ENCODE measurements at regions not wholly inside any gene's neighbourhood (a gene's known extent, or its start where the extent isn't known, plus 50 kb on each side); places are given as distances from the start of the nearest gene placed in this dataset.

DNA sequence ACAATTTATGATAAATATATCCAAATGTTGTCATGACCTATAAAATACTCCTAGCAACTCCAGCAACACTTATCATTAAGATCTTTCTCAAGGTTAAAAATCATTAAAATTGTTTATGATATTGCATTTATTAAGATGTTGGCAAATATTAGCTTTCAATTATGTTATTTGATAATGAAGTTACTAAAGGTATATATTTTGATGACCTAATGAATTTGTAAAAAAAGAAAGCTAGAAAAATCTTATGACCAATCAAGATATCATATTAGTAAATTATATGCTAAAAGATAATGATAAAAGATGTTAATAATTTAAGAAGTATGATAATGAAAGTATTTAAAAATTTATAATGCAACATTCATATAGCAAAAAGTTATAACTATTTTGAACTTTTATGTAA lies 66.3 kb upstream of the RAB18 start:
- Histone ChIP-seq H3K36me3 (ENCODE audit: control insufficient read depth, insufficient read depth, low read length) (no peaks in the 10 kb centered on the region), H3K79me1 (ENCODE audit: low read depth in 1 of 2, low read length in 2 of 2) (no peaks in the 10 kb centered on the region), H3K9ac (ENCODE audit: low read depth, low read length) (no peak overlapping the region), H2AK9ac (replicated peaks; ENCODE audit: low read depth, low read length, poor library complexity) (no peak overlapping the region), H2BK15ac (ENCODE audit: low read depth, low read length) (no peak overlapping the region), H4K5ac (ENCODE audit: low read depth, low read length) (no peak overlapping the region), H2AFZ (replicated peaks; ENCODE audit: low read length, poor library complexity) (no peak overlapping the region), H3K9me3 (ENCODE audit: control insufficient read depth, insufficient read depth, low read length) (no peaks in the 10 kb centered on the region; the same call in 1 of the 2 replicates), H3K27me3 (ENCODE audit: control insufficient read depth, insufficient read depth, low read length) (peaks cover 3% of the 10 kb centered on the region; the same call in 1 of the 2 replicates), H4K8ac (ENCODE audit: low read depth in 2 of 2, low read length in 2 of 2) (no peak overlapping the region), H3K14ac (replicated peaks; ENCODE audit: low read depth, low read length) (no peak overlapping the region), H3K4me3 (ENCODE audit: insufficient read depth, low read depth, low read length) (no peak overlapping the region), H2BK5ac (ENCODE audit: low read depth, low read length, poor library complexity, severe bottlenecking) (no peak overlapping the region), H3K27ac (ENCODE audit: insufficient read depth, low read length) (no peak overlapping the region), H4K20me1 (ENCODE audit: insufficient read depth, low read length) (no peaks in the 10 kb centered on the region), H3K18ac (ENCODE audit: low read depth, low read length) (no peak overlapping the region), H3K4ac (ENCODE audit: low read depth, low read length) (no peak overlapping the region), H4K91ac (ENCODE audit: insufficient read depth, low read depth, low read length) (no peak overlapping the region), H3K4me1 (ENCODE audit: control insufficient read depth, insufficient read depth, low read length) (no peaks in the 10 kb centered on the region), H2BK20ac (ENCODE audit: low read depth, low read length) (no peak overlapping the region), H3K4me2 (ENCODE audit: low read depth, low read length) (no peak overlapping the region), H2AK5ac (ENCODE audit: low read depth, low read length) (no peak overlapping the region), H3K9me1 (ENCODE audit: insufficient read depth, low read length) (no peaks in the 10 kb centered on the region), H3K23ac (ENCODE audit: low read depth, low read length) (no peak overlapping the region), H2BK120ac (ENCODE audit: low read depth, low read length) (no peak overlapping the region), H3K56ac (ENCODE audit: extremely low read depth, insufficient read depth, low read length) (no peak overlapping the region)
- no peak for DNase-seq
- in situ Hi-C loops (cut with MboI; ENCODE audit: low sequenced_read_pairs), result no loop called here
- TF ChIP-seq RFX5 (IDR thresholded peaks at IDR 0.05; ENCODE audit: low read depth, low read length), result no peak
- no peak for TF ChIP-seq CHD1 (IDR thresholded peaks at IDR 0.05; ENCODE audit: low read depth, low read length)
- TF ChIP-seq MXI1 (IDR thresholded peaks at IDR 0.05; ENCODE audit: borderline replicate concordance, low read depth, low read length), result no peak
- 0 out of 2 replicates have a peak, but pooled peaks have one; percentile 14 for TF ChIP-seq MAFK (IDR thresholded peaks at IDR 0.05; ENCODE audit: low read depth, low read length)
- TF ChIP-seq MAZ (IDR thresholded peaks at IDR 0.05; ENCODE audit: borderline replicate concordance, low read depth, low read length), result no peak
- TF ChIP-seq, protein P1, sequence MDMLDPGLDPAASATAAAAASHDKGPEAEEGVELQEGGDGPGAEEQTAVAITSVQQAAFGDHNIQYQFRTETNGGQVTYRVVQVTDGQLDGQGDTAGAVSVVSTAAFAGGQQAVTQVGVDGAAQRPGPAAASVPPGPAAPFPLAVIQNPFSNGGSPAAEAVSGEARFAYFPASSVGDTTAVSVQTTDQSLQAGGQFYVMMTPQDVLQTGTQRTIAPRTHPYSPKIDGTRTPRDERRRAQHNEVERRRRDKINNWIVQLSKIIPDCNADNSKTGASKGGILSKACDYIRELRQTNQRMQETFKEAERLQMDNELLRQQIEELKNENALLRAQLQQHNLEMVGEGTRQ (IDR thresholded peaks at IDR 0.05; ENCODE audit: low read depth, low read length), result no peak
- no peak for TF ChIP-seq RAD21 (IDR thresholded peaks at IDR 0.05; ENCODE audit: low read length)
- intact Hi-C loops (cut with micrococcal nuclease), result no loop called here
- dilution Hi-C loops (cut with HindIII; ENCODE audit: low sequenced_read_pairs, unreplicated experiment), result no loop called here
- POLR2A ChIA-PET (ENCODE audit: unreplicated experiment), result interaction anchor here (0.5 kb wide), 1 partner anchor 921 kb away, joined by 3 read pairs; no protein-coding TSS in a partner anchor
- no TSS peak for BruUV-seq (replicated peaks)
- ATAC-seq (ENCODE audit: low read depth), result no peak
- CTCF ChIA-PET, result no interaction called here
